Left lobe of liver (tissue), 2 donors: ENCODE measurements at regions not wholly inside any gene's neighbourhood (a gene's known extent, or its start where the extent isn't known, plus 50 kb on each side); places are given as distances from the start of the nearest gene placed in this dataset.

Source experiments
- ATAC-seq: fragments of 200-7000 bp; cut with Tn5 transposase; one replicate; pipeline ENCODE4 v1.9.1; 2020; ENCODE audit warnings: mild to moderate bottlenecking, moderate library complexity
- DNase-seq: peaks from one replicate; pipeline ENCODE4 v3.0.0-alpha.2; 2020; ENCODE audit warnings: low spot score
- donor health status: DM: no; HTN: no; CAD: no; lungs with moderate emphysema.
- donor health status: DM: no; HTN: yes; CAD: no.

- ATAC-seq = no peak
- DNase-seq = no peak
Measured at GRCh38 chr18:64273724-64274123, 124.8 kb upstream of the LINC00305 start.

- DNase-seq = peak; percentile 88
- peak; percentile 85 for ATAC-seq
Measured at GRCh38 chr18:64271975-64272659, 123.2 kb upstream of the LINC00305 start.

GRCh38 chr18:64271246-64271645 is 122.4 kb upstream of the LINC00305 start:
- ATAC-seq = peak; percentile 48

GRCh38 chr18:64270608-64271007 is 121.7 kb upstream of the LINC00305 start:
- DNase-seq (no peak), ATAC-seq (no peak)

More at GRCh38 chr18:64271246-64271645, 122.4 kb upstream of the LINC00305 start:
- DNase-seq = peak; percentile 64

- DNase-seq = no peak
- ATAC-seq = no peak
Measured at GRCh38 chr18:64270121-64270520, 121.2 kb upstream of the LINC00305 start.

- DNase-seq = no peak
- no peak for ATAC-seq
Measured at GRCh38 chr18:64264171-64264570, 115.3 kb upstream of the LINC00305 start.

GRCh38 chr18:64260810-64261209 is 111.9 kb upstream of the LINC00305 start:
- DNase-seq = no peak
- no peak for ATAC-seq

- no peak for ATAC-seq
- DNase-seq = no peak
Measured at GRCh38 chr18:64259871-64260270, 111.0 kb upstream of the LINC00305 start.

GRCh38 chr18:64258111-64258650 is 109.3 kb upstream of the LINC00305 start:
- DNase-seq = no peak
- no peak for ATAC-seq

GRCh38 chr18:64254399-64255093 is 105.7 kb upstream of the LINC00305 start:
- DNase-seq = no peak
- ATAC-seq = peak; percentile 84

- ATAC-seq (peak; percentile 62), DNase-seq (no peak)
Measured at GRCh38 chr18:64253873-64254272, 105.0 kb upstream of the LINC00305 start.

GRCh38 chr18:64253222-64253621 is 104.3 kb upstream of the LINC00305 start:
- no peak for DNase-seq
- no peak for ATAC-seq

- no peak for DNase-seq
- ATAC-seq = no peak
Measured at GRCh38 chr18:64248836-64249235, 99.9 kb upstream of the LINC00305 start.

GRCh38 chr18:64245126-64245861 is 96.4 kb upstream of the LINC00305 start:
- no peak for ATAC-seq
- DNase-seq = no peak

GRCh38 chr18:64244571-64244970 is 95.7 kb upstream of the LINC00305 start:
- peak; percentile 100 for ATAC-seq
- peak; percentile 70 for DNase-seq

- DNase-seq = no peak
- no peak for ATAC-seq
Measured at GRCh38 chr18:64240316-64240715, 91.4 kb upstream of the LINC00305 start.

- ATAC-seq (no peak), DNase-seq (no peak)
Measured at GRCh38 chr18:64238076-64238475, 89.2 kb upstream of the LINC00305 start.

GRCh38 chr18:64234321-64234720 is 85.4 kb upstream of the LINC00305 start:
- ATAC-seq (no peak), DNase-seq (no peak)

- ATAC-seq = no peak
- no peak for DNase-seq
Measured at GRCh38 chr18:64233851-64234250, 85.0 kb upstream of the LINC00305 start.

GRCh38 chr18:64220941-64221340 is 72.1 kb upstream of the LINC00305 start:
- no peak for ATAC-seq
- DNase-seq = no peak

GRCh38 chr18:64219517-64219916 is 70.6 kb upstream of the LINC00305 start:
- ATAC-seq (no peak), DNase-seq (no peak)
